HEK293 (cell line): ENCODE measurements at regions not wholly inside any gene's neighbourhood (a gene's known extent, or its start where the extent isn't known, plus 50 kb on each side); places are given as distances from the start of the nearest gene placed in this dataset.

Experiments used
- CTCF ChIA-PET: fragments of 350-600 bp; formaldehyde crosslinking; extraction: SDS; loops from one replicate; lab custom pipeline; 2021; ENCODE audit warnings: antibody characterized with exemption; lab: Yijun Ruan, JAX
- POLR2A ChIA-PET: fragments of 300-600 bp; formaldehyde crosslinking; extraction: SDS; loops from one replicate; lab custom pipeline; 2020; ENCODE audit warnings: antibody characterized with exemption, inconsistent platforms; lab: Yijun Ruan, JAX
- H3K27ac ChIP-seq: fragments of 200-500 bp; sonication (Bioruptor generic); 2 replicates; pipeline ENCODE4 v1.5.1; 2014; ENCODE audit warnings: low read depth, low read length, control low read depth, inconsistent platforms; ENCODE audit errors: extremely low read depth
- H3K36me3 ChIP-seq, 2 experiments: fragments of 200-500 bp in 1 of 2; sonication (Bioruptor generic) in 1 of 2; 1 replicate in 1 of 2; 2 replicates in 1 of 2; pipeline ENCODE4 v1.5.1; 2014 to 2017; ENCODE audit warnings: inconsistent platforms in 2 of 2, low read length in 2 of 2; ENCODE audit not compliant: control insufficient read depth in 2 of 2, insufficient read depth in 1 of 2
- H3K4me1 ChIP-seq: fragments of 200-500 bp; sonication (Bioruptor generic); 2 replicates; pipeline ENCODE4 v1.5.1; 2014; ENCODE audit warnings: mild to moderate bottlenecking, low read length, inconsistent platforms; ENCODE audit not compliant: control insufficient read depth, insufficient read depth
- H3K4me3 ChIP-seq: 2 replicates; pipeline ENCODE4 v1.5.1; 2011; ENCODE audit warnings: low read depth, mild to moderate bottlenecking, control low read depth, low read length, moderate library complexity
- H3K9me3 ChIP-seq: fragments of 200-500 bp; sonication (Bioruptor generic); 2 replicates; pipeline ENCODE4 v1.5.1; 2014; ENCODE audit warnings: low read depth, low read length, inconsistent platforms; ENCODE audit not compliant: control insufficient read depth, insufficient read depth
- BCL11A ChIP-seq: fragments of 450-650 bp; formaldehyde crosslinking; IDR thresholded peaks from 2 replicates; pipeline ENCODE4 v1.5.1; 2016; ENCODE audit warnings: low read depth, missing biosample characterization, missing genetic modification characterization
- MZF1 ChIP-seq: fragments of 450-650 bp; formaldehyde crosslinking; IDR thresholded peaks from 2 replicates; pipeline ENCODE4 v1.5.1; 2017; ENCODE audit warnings: missing biosample characterization, missing genetic modification characterization, borderline replicate concordance
- PRDM2 ChIP-seq: fragments of 450-650 bp; formaldehyde crosslinking; IDR thresholded peaks from 2 replicates; pipeline ENCODE4 v1.5.1; 2016; ENCODE audit warnings: missing biosample characterization, missing genetic modification characterization, borderline replicate concordance
- SP7 ChIP-seq: fragments of 450-650 bp; formaldehyde crosslinking; IDR thresholded peaks from 2 replicates; pipeline ENCODE4 v1.5.1; 2016; ENCODE audit warnings: missing biosample characterization, missing genetic modification characterization
- ZBTB11 ChIP-seq: fragments of 450-650 bp; formaldehyde crosslinking; conservative IDR thresholded peaks from 2 replicates; pipeline ENCODE4 v1.5.1; 2016; ENCODE audit warnings: low read depth, missing biosample characterization, missing genetic modification characterization
- ZBTB49 ChIP-seq: fragments of 450-650 bp; formaldehyde crosslinking; IDR thresholded peaks from 2 replicates; pipeline ENCODE4 v1.5.1; 2016; ENCODE audit warnings: missing biosample characterization, missing genetic modification characterization, low read depth
- ZFP41 ChIP-seq: fragments of 450-650 bp; formaldehyde crosslinking; IDR thresholded peaks from 2 replicates; pipeline ENCODE4 v1.5.1; 2016; ENCODE audit warnings: missing biosample characterization, missing genetic modification characterization, borderline replicate concordance
- ZIC2 ChIP-seq: fragments of 450-650 bp; formaldehyde crosslinking; IDR thresholded peaks from 2 replicates; pipeline ENCODE4 v1.5.1; 2016; ENCODE audit warnings: missing biosample characterization, missing genetic modification characterization
- ZNF155 ChIP-seq: fragments of 450-650 bp; formaldehyde crosslinking; IDR thresholded peaks from 2 replicates; pipeline ENCODE4 v1.5.1; 2016; ENCODE audit warnings: missing biosample characterization, missing genetic modification characterization
- ZNF157 ChIP-seq: fragments of 450-650 bp; formaldehyde crosslinking; IDR thresholded peaks from 2 replicates; pipeline ENCODE4 v1.5.1; 2016; ENCODE audit warnings: missing biosample characterization, missing genetic modification characterization
- ZNF324 ChIP-seq: fragments of 450-650 bp; formaldehyde crosslinking; IDR thresholded peaks from 2 replicates; pipeline ENCODE4 v1.5.1; 2016; ENCODE audit warnings: missing biosample characterization, missing genetic modification characterization
- ZNF362 ChIP-seq: fragments of 450-650 bp; formaldehyde crosslinking; IDR thresholded peaks from 2 replicates; pipeline ENCODE4 v1.5.1; 2016; ENCODE audit warnings: missing biosample characterization, missing genetic modification characterization
- ZNF37A ChIP-seq: fragments of 450-650 bp; IDR thresholded peaks from 2 replicates; pipeline ENCODE4 v1.5.1; 2018; ENCODE audit warnings: missing biosample characterization, missing genetic modification characterization
- ZNF404 ChIP-seq: fragments of 450-650 bp; formaldehyde crosslinking; IDR thresholded peaks from 2 replicates; pipeline ENCODE4 v1.5.1; 2017; ENCODE audit warnings: missing biosample characterization, missing genetic modification characterization
- ZNF473 ChIP-seq: fragments of 450-650 bp; formaldehyde crosslinking; IDR thresholded peaks from 2 replicates; pipeline ENCODE4 v1.5.1; 2017; ENCODE audit warnings: missing biosample characterization, missing genetic modification characterization
- ZNF518A ChIP-seq: fragments of 450-650 bp; formaldehyde crosslinking; conservative IDR thresholded peaks from 2 replicates; pipeline ENCODE4 v1.5.1; 2016; ENCODE audit warnings: low read depth, missing biosample characterization, missing genetic modification characterization
- ZNF530 ChIP-seq: fragments of 450-650 bp; formaldehyde crosslinking; IDR thresholded peaks from 2 replicates; pipeline ENCODE4 v1.5.1; 2016; ENCODE audit warnings: low read depth, missing biosample characterization, missing genetic modification characterization
- ZNF624 ChIP-seq: fragments of 450-650 bp; formaldehyde crosslinking; IDR thresholded peaks from 2 replicates; pipeline ENCODE4 v1.5.1; 2017; ENCODE audit warnings: missing biosample characterization, missing genetic modification characterization
- ZNF692 ChIP-seq: fragments of 450-650 bp; formaldehyde crosslinking; IDR thresholded peaks from 2 replicates; pipeline ENCODE4 v1.5.1; 2016; ENCODE audit warnings: missing biosample characterization, missing genetic modification characterization

GRCh38 chr1:203407296-203407695, 56.4 kb upstream of the FMOD start:
- Histone ChIP-seq H3K27ac (no peak overlapping the region), H3K9me3 (no peaks in the 10 kb centered on the region), H3K36me3 (no peaks in the 10 kb centered on the region), H3K4me1 (no peaks in the 10 kb centered on the region), H3K4me3 (no peak overlapping the region)
- ChIA-PET CTCF (no interaction called here), POLR2A (no interaction called here)
- TF ChIP-seq MZF1 (no peak), ZFP41 (no peak), ZNF404 (no peak), ZBTB11 (tag by site-specific recombination) (no peak), ZNF624 (no peak), ZNF37A (tag by site-specific recombination) (no peak), ZNF692 (tag by site-specific recombination) (no peak), ZNF157 (tag by site-specific recombination) (no peak), ZNF362 (no peak), ZNF530 (tag by site-specific recombination) (no peak), ZNF324 (tag by site-specific recombination) (no peak), ZNF155 (no peak), BCL11A (no peak), SP7 (tag by site-specific recombination) (no peak), ZNF518A (tag by site-specific recombination) (no peak), ZNF473 (no peak), ZBTB49 (no peak), PRDM2 (tag by site-specific recombination) (no peak), ZIC2 (no peak)
